HL-60 (cell line): ENCODE measurements at regions not wholly inside any gene's neighbourhood (a gene's known extent, or its start where the extent isn't known, plus 50 kb on each side); places are given as distances from the start of the nearest gene placed in this dataset.
"Not testable (repeated sequence)": the region's sequence is repeated elsewhere in the genome, so short reads cannot be mapped to it uniquely, and the experiment has no call there.

Experiments
- DNase-seq, 2 experiments: peaks; one replicate each; pipeline ENCODE4 v3.0.0-alpha.2; 2010 to 2020; ENCODE audit warnings: low read depth in 1 of 2, low spot score in 1 of 2
- H3K27ac ChIP-seq: fragments of 250-450 bp; sonication (Bioruptor Pico); replicated peaks from 2 replicates; pipeline ENCODE4 v1.5.1; 2020; ENCODE audit warnings: mild to moderate bottlenecking, moderate library complexity
- H3K27me3 ChIP-seq: fragments of 250-450 bp; sonication (Bioruptor Pico); 2 replicates; pipeline ENCODE4 v1.5.1; 2021; ENCODE audit warnings: mild to moderate bottlenecking, moderate library complexity; ENCODE audit not compliant: insufficient read depth, poor library complexity, severe bottlenecking
- H3K4me3 ChIP-seq: replicated peaks from 2 replicates; pipeline ENCODE4 v1.5.1; 2011; ENCODE audit warnings: mild to moderate bottlenecking, control low read depth, low read length; ENCODE audit not compliant: insufficient read depth
- GABPA ChIP-seq: IDR thresholded peaks from 2 replicates; pipeline ENCODE4 v1.6.1; 2012; ENCODE audit warnings: low read depth
- POLR2AphosphoS5 ChIP-seq: IDR thresholded peaks from 2 replicates; pipeline ENCODE4 v1.6.1; 2012; ENCODE audit warnings: low read depth
- REST ChIP-seq: IDR thresholded peaks from 2 replicates; pipeline ENCODE4 v1.6.1; 2012; ENCODE audit warnings: low read depth; ENCODE audit not compliant: insufficient replicate concordance
- SPI1 ChIP-seq: IDR thresholded peaks from 2 replicates; pipeline ENCODE4 v1.6.1; 2012; ENCODE audit warnings: low read depth, mild to moderate bottlenecking, borderline replicate concordance
- TF ChIP-seq, protein P1 (sequence below): IDR thresholded peaks from one replicate; pipeline ENCODE4 v1.5.1; 2011; ENCODE audit warnings: low read length, control low read depth, inconsistent platforms; ENCODE audit not compliant: insufficient read depth

GRCh38 chr4:33837043-33837838 is 2407.1 kb downstream of the ARAP2 start:
- no peak for DNase-seq
- TF ChIP-seq SPI1: no peak
- TF ChIP-seq, protein P1, sequence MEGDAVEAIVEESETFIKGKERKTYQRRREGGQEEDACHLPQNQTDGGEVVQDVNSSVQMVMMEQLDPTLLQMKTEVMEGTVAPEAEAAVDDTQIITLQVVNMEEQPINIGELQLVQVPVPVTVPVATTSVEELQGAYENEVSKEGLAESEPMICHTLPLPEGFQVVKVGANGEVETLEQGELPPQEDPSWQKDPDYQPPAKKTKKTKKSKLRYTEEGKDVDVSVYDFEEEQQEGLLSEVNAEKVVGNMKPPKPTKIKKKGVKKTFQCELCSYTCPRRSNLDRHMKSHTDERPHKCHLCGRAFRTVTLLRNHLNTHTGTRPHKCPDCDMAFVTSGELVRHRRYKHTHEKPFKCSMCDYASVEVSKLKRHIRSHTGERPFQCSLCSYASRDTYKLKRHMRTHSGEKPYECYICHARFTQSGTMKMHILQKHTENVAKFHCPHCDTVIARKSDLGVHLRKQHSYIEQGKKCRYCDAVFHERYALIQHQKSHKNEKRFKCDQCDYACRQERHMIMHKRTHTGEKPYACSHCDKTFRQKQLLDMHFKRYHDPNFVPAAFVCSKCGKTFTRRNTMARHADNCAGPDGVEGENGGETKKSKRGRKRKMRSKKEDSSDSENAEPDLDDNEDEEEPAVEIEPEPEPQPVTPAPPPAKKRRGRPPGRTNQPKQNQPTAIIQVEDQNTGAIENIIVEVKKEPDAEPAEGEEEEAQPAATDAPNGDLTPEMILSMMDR: no peak
- Histone ChIP-seq H3K27me3 (no peaks in the 10 kb centered on the region), H3K4me3 (no peak overlapping the region), H3K27ac (no peak overlapping the region)

- TF ChIP-seq POLR2AphosphoS5 (no peak), REST (no peak), GABPA (no peak), SPI1 (no peak)
- TF ChIP-seq, protein P1: no peak
- Histone ChIP-seq H3K27ac (no peak overlapping the region), H3K4me3 (no peak overlapping the region), H3K27me3 (no peaks in the 10 kb centered on the region)
- DNase-seq: no peak
Measured at GRCh38 chr4:33841120-33841519, 2403.2 kb downstream of the ARAP2 start.

- Histone ChIP-seq H3K27ac (no peak overlapping the region), H3K27me3 (no peaks in the 10 kb centered on the region), H3K4me3 (no peak overlapping the region)
- TF ChIP-seq POLR2AphosphoS5: no peak
- no peak for TF ChIP-seq SPI1
- TF ChIP-seq, protein P1: no peak
- no peak for DNase-seq
Measured at GRCh38 chr4:33850371-33850902, 2393.9 kb downstream of the ARAP2 start.

DNA sequence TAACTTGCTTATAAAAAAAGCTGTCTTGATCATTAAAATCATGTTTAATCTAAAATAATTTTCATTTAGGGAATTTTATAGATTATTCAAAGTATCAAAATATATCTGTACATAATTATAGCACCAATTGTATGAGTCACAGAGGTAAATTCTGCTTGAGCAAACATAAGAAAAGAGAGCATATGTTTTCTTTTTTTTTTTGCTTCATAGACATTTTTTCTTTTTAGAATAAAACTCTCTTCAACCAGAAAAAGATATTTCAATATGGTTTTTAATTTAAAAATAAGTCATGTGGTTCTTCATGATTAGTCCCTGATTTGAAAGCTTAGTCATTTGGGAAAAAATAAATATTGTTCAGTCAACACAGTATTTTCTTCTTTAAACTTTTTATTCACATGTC is 2390.6 kb downstream of the ARAP2 start:
- H3K4me3 ChIP-seq, DNase-seq, H3K27ac ChIP-seq, H3K27me3 ChIP-seq: not testable (repeated sequence)

- H3K27ac ChIP-seq: no peak overlapping the region
- no peak overlapping the region for H3K4me3 ChIP-seq
- H3K27me3 ChIP-seq: no peaks in the 10 kb centered on the region
- TF ChIP-seq, protein P1: no peak
- TF ChIP-seq SPI1 (no peak), POLR2AphosphoS5 (no peak)
- DNase-seq: no peak
Measured at GRCh38 chr4:33864290-33864859, 2379.9 kb downstream of the ARAP2 start.
